ENCODE measurements at regions not wholly inside any gene's neighbourhood (a gene's known extent, or its start where the extent isn't known, plus 50 kb on each side); places are given as distances from the start of the nearest gene placed in this dataset.

DNA sequence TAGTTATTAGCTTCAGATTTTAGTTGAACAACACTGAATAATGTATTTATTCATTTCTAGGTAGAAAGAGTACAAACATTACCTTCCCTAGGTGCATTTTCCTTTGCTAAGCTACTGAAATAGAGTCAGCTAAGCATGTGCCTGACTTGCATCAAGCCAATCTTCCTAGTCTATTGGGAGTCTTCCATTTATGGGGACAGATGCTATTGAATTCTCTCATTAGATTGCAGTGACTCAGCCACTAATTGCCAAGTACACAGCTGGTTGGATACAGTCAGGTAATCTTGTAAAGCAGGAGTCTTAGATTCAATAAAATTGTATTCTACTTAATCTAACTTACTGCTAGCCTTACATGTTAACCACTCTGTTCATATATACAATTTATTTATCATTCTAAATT, 55.2 kb upstream of the RPS13 start:
- in situ Hi-C loops (cut with HindIII; ENCODE audit: low sequenced_read_pairs) = no loop called here
- H3K4me3 ChIP-seq (ENCODE audit: low read depth, low read length) = no peak overlapping the region
- TF ChIP-seq, protein P1, sequence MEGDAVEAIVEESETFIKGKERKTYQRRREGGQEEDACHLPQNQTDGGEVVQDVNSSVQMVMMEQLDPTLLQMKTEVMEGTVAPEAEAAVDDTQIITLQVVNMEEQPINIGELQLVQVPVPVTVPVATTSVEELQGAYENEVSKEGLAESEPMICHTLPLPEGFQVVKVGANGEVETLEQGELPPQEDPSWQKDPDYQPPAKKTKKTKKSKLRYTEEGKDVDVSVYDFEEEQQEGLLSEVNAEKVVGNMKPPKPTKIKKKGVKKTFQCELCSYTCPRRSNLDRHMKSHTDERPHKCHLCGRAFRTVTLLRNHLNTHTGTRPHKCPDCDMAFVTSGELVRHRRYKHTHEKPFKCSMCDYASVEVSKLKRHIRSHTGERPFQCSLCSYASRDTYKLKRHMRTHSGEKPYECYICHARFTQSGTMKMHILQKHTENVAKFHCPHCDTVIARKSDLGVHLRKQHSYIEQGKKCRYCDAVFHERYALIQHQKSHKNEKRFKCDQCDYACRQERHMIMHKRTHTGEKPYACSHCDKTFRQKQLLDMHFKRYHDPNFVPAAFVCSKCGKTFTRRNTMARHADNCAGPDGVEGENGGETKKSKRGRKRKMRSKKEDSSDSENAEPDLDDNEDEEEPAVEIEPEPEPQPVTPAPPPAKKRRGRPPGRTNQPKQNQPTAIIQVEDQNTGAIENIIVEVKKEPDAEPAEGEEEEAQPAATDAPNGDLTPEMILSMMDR (IDR thresholded peaks at IDR 0.05; ENCODE audit: low read depth, low read length, missing control alignments) = no peak
- no peak for DNase-seq (ENCODE audit: low read depth)

DNA sequence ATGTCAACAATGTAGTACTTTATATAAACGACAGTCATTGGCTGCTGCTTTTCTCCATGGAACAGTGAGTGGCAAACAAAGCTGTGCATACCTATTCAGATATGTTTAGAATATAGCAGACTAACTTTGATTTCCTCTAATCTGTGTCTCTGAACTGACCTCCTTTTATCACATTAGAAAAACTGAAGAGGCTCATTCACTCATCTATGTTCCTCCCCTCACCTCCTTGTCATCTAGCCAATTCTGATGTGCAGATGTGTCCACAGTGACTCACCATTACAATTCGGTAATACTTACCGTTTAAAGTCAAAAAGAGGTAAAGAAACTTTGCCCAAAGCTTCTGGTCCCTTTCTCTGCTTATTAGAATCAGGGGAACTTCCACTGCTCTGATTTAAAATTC, 51.5 kb upstream of the RPS13 start:
- TF ChIP-seq, protein P1 (IDR thresholded peaks at IDR 0.05; ENCODE audit: low read depth, low read length, missing control alignments) = no peak
- in situ Hi-C loops (cut with HindIII; ENCODE audit: low sequenced_read_pairs) = no loop called here
- peak; percentile 13 for DNase-seq (ENCODE audit: low read depth)
- no peak overlapping the region for H3K4me3 ChIP-seq (ENCODE audit: low read depth, low read length)
